ENCODE measurements at regions not wholly inside any gene's neighbourhood (a gene's known extent, or its start where the extent isn't known, plus 50 kb on each side); places are given as distances from the start of the nearest gene placed in this dataset.
A peak's percentile ranks its signal among the peaks of the same experiment; 100 is the strongest.

DNA sequence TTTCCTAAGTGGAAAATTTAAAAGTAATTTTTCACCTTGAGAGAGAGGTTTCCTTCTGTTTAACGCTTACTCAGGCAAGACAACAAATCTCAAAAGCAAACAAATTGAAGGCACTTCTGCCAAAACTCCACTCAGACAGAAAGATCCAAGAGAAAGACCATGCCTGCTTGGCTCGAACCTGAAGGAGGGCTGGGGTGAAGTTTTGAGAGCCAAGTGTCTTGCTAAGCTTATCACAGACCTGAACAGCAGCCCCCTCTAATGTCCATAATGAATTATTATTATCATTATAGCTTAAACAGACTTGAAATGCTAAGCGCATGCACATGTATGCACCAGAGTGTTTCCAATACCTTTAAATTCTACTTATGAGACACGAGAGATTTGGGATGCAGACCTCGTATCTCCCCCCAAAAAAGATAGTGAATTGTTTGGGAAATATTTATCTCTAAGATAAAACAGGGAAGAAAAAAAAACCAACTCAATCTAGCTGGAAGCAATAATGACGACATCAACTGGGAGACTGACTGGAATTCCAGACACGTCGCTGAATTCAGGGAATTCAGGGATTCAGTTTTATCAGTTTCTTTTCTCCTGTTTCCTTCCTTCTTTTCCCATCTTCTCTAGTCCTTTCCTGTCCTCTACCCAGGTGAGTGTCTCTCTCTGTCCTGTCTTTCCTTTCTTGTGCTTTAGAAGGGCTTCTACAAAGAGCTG lies 473.2 kb downstream of the RBFOX1 start:
- no peak for DNase-seq (ENCODE audit: low spot score, unreplicated experiment)
- H3K27ac Mint-ChIP-seq: no peak overlapping the region

GRCh38 chr16:7804635-7805195 lies 472.1 kb downstream of the RBFOX1 start:
- Mint-ChIP-seq H3K36me3 (ENCODE audit: insufficient read depth) (no peaks in the 10 kb centered on the region), H3K4me3 (ENCODE audit: low read depth) (no peak overlapping the region), H3K9me3 (ENCODE audit: low read depth) (no peaks in the 10 kb centered on the region), H3K4me1 (ENCODE audit: low read depth) (peaks cover 7% of the 10 kb centered on the region), H3K27me3 (peaks cover 4% of the 10 kb centered on the region), H3K27ac (no peak overlapping the region)
- no peak for TF ChIP-seq CTCF (IDR thresholded peaks at IDR 0.05; ENCODE audit: unreplicated experiment)
- DNase-seq (ENCODE audit: low spot score, unreplicated experiment): no peak

More for the DNA sequence above, 473.2 kb downstream of the RBFOX1 start:
- TF ChIP-seq CTCF (IDR thresholded peaks at IDR 0.05; ENCODE audit: unreplicated experiment): peak; percentile 14
- H3K4me3 Mint-ChIP-seq (ENCODE audit: low read depth): no peak overlapping the region
- no peaks in the 10 kb centered on the region for H3K36me3 Mint-ChIP-seq (ENCODE audit: insufficient read depth)
- no peaks in the 10 kb centered on the region for H3K9me3 Mint-ChIP-seq (ENCODE audit: low read depth)
- H3K4me1 Mint-ChIP-seq (ENCODE audit: low read depth): peaks cover 7% of the 10 kb centered on the region
- peaks cover 4% of the 10 kb centered on the region for H3K27me3 Mint-ChIP-seq

DNA sequence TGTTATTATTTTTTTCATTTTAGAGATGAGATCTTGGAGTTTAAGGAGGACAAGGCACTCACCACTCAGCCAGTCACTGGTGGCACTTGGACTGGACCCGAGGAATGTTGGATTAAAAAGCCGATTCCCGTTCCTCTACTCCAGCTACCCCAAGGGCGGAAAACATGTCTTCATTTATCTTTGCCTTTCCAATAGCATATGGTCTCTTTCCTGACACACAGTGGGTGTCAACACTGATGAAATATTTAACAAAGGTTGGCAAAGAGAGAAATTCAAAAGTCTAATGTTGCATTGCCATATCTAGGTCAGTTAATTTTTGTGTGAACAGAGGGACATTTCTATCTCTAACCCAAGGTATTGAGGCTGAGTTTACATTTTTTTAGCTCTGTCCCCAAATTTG lies 459.7 kb downstream of the RBFOX1 start:
- TF ChIP-seq CTCF (IDR thresholded peaks at IDR 0.05; ENCODE audit: unreplicated experiment): no peak
- no peaks in the 10 kb centered on the region for H3K9me3 Mint-ChIP-seq (ENCODE audit: low read depth)
- H3K36me3 Mint-ChIP-seq (ENCODE audit: insufficient read depth): no peaks in the 10 kb centered on the region
- H3K27ac Mint-ChIP-seq: no peak overlapping the region
- no peak overlapping the region for H3K4me3 Mint-ChIP-seq (ENCODE audit: low read depth)
- DNase-seq (ENCODE audit: low spot score, unreplicated experiment): no peak
- H3K27me3 Mint-ChIP-seq: no peaks in the 10 kb centered on the region
- no peaks in the 10 kb centered on the region for H3K4me1 Mint-ChIP-seq (ENCODE audit: low read depth)

DNA sequence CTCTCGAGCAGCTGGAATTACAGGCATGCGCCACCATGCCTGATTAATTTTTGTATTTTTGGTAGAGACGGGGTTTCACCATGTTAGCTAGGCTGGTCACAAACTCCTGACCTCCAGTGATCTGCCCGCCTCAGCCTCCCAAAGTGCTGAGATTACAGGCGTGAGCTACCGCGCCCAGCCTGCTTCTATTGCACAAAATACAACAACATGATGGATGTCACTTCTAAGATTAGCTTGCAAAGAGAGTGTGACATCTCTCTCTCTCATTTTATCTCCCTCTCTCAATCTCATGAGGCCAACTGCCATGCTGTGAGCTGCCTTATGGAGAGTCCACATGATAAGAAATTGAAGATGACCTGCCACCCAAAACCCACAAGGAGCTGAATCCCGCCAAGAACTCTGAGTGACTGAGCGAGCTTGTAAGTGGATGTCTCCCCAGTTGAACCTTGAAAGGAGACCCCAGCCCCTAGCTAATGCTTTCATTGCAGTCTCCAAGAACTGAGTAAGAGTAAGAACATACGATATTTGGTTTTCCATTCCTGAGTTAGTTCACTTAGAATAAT lies 458.5 kb downstream of the RBFOX1 start:
- Mint-ChIP-seq H3K4me1 (ENCODE audit: low read depth) (no peaks in the 10 kb centered on the region), H3K27me3 (no peaks in the 10 kb centered on the region), H3K36me3 (ENCODE audit: insufficient read depth) (no peaks in the 10 kb centered on the region), H3K27ac (no peak overlapping the region), H3K4me3 (ENCODE audit: low read depth) (no peak overlapping the region), H3K9me3 (ENCODE audit: low read depth) (no peaks in the 10 kb centered on the region)
- DNase-seq (ENCODE audit: low spot score, unreplicated experiment): no peak
- TF ChIP-seq CTCF (IDR thresholded peaks at IDR 0.05; ENCODE audit: unreplicated experiment): no peak

DNA sequence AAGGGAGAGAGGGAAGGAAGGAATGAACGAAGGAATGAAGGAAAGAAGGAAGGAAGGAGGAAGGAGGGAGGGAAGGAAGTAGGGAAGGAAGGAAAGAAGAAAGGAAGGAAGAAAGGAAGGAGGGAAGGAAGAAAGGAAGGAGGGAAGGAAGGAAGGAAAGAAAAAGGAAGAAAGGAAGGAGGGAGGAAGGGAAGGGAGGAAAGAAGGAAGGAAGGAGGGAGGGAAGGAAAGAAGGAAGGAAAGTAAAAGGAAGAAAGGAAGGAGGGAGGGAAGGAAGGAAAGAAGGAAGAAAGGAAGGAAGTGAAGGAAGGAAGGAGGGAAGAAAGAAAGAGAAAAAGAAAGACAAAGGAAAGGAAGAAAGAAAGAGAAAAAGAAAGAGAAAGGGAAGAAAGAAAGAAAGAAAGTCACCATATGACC lies 442.4 kb downstream of the RBFOX1 start:
- peaks cover 6% of the 10 kb centered on the region for H3K27me3 Mint-ChIP-seq
- DNase-seq (ENCODE audit: low spot score, unreplicated experiment): no peak
- H3K9me3 Mint-ChIP-seq (ENCODE audit: low read depth): no peaks in the 10 kb centered on the region
- no peaks in the 10 kb centered on the region for H3K36me3 Mint-ChIP-seq (ENCODE audit: insufficient read depth)
- H3K27ac Mint-ChIP-seq: no peak overlapping the region
- no peak for TF ChIP-seq CTCF (IDR thresholded peaks at IDR 0.05; ENCODE audit: unreplicated experiment)
- no peaks in the 10 kb centered on the region for H3K4me1 Mint-ChIP-seq (ENCODE audit: low read depth)
- H3K4me3 Mint-ChIP-seq (ENCODE audit: low read depth): no peak overlapping the region
